ENCODE measurements at regions not wholly inside any gene's neighbourhood (a gene's known extent, or its start where the extent isn't known, plus 50 kb on each side); places are given as distances from the start of the nearest gene placed in this dataset.
A peak's percentile ranks its signal among the peaks of the same experiment; 100 is the strongest.

DNA sequence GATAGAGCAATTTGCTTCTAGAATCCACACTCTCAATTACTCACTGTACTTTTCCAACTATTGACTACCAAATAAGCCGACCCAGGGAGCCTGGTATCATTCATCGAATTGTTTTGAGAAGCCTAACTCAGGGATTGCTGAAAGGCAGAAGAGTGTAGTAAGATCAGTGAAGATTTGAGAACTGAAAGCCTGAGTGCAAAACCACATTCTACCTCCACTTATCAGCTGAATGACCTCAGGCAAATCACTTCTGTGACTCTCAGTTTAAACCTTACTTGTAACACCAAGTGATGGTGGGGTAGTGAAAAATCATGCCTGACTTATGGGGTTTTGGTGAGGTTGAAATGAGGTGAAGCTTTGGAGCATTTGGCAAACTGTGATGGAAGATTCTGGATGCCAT, 126.1 kb upstream of the MAX start:
- no peak overlapping the region for H2AFZ ChIP-seq (ENCODE audit: low read depth)
- H3K27ac ChIP-seq (ENCODE audit: low read depth in 2 of 2, low read length in 1 of 2) = peak overlapping the region in 1 of 2 experiments; percentile 97; a peak in 2 of 4 replicates
- peaks cover 15 to 17% of the 10 kb centered on the region in 2 experiments; a peak in 2 of 4 replicates for H3K4me1 ChIP-seq (ENCODE audit: control insufficient read depth in 1 of 2, insufficient read depth in 2 of 2, low read depth in 1 of 2, low read length in 1 of 2)
- no peaks in the 10 kb centered on the region for H4K20me1 ChIP-seq (ENCODE audit: insufficient read depth)
- WGBS (ENCODE audit: low lambda C conversion rate) = 100% methylated on average over 2 of the region's 2 CpGs
- H3K4me2 ChIP-seq = no peak overlapping the region
- no peaks in the 10 kb centered on the region for H3K79me2 ChIP-seq (ENCODE audit: insufficient read depth)
- no peaks in the 10 kb centered on the region for H3K9me2 ChIP-seq
- H3K27me3 ChIP-seq (ENCODE audit: insufficient read depth) = no peaks in the 10 kb centered on the region
- ChIA-PET CTCF (interaction anchor here (0.9 to 1.4 kb wide), 2 partner anchors 65 to 596 kb away, joined by 3 to 5 read pairs; no protein-coding TSS in a partner anchor), POLR2A (no interaction called here)
- no peak overlapping the region for H3K9ac ChIP-seq
- no peaks in the 10 kb centered on the region for H3K9me3 ChIP-seq
- no peak for DNase-seq
- H3F3A ChIP-seq (replicated peaks; ENCODE audit: insufficient read depth) = peaks cover 5% of the 10 kb centered on the region
- H3K4me3 ChIP-seq (ENCODE audit: low read depth in 2 of 2, low read length in 1 of 2) = no peak overlapping the region
- no peak for TF ChIP-seq MEF2A (IDR thresholded peaks at IDR 0.05; ENCODE audit: borderline replicate concordance, low read depth)
- no peak for TF ChIP-seq YY1 (IDR thresholded peaks at IDR 0.05; ENCODE audit: low read depth)
- no peak for TF ChIP-seq EP300 (IDR thresholded peaks at IDR 0.05; ENCODE audit: borderline replicate concordance in 1 of 2, low read depth in 1 of 2, low read length in 1 of 2)
- no peaks in the 10 kb centered on the region for H3K36me3 ChIP-seq (replicated peaks in 1 of 2; ENCODE audit: control insufficient read depth in 1 of 2, insufficient read depth in 2 of 2, low read length in 1 of 2)

DNA sequence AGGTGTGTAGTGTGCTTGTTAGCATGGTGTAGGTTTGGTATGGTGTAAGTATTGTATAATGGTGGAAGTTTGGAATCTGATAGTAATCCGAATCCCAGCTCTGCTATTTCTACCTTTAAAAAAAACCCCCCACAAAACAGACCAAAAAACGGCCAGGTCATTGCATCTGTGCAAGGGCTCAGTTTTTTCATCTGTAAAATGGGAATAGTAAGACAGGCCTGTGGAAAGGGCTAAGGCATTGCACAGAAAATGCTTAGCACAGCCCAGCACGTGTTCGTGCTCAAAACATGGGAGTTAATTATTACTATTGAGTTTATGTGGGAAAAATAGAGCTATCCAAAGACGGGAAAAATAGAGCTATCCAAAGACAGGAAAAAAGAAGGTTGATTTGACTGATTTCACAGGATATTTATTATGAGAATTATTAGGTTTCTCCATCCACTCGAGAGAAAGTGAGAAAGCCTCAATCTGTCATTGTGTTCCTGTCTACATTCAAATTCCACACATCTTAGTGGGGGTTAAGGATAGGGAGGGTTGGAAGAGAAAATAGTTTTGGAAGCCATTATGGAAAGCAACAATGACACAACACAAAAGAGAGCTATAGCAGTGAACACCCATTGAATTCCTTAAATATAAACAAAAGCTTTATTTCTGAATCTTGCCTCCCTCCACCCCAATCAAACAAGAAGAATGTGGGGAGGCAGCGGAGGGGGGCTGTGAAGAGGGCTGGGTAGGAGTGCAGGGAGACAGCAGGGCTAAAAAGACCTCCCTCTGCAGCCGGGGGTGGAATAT, 126.8 kb upstream of the MAX start:
- Histone ChIP-seq H4K20me1 (ENCODE audit: insufficient read depth) (no peaks in the 10 kb centered on the region), H3K36me3 (replicated peaks in 1 of 2; ENCODE audit: control insufficient read depth in 1 of 2, insufficient read depth in 2 of 2, low read length in 1 of 2) (no peaks in the 10 kb centered on the region), H3K27ac (ENCODE audit: low read depth in 2 of 2, low read length in 1 of 2) (peak overlapping the region; percentile 83 to 97), H3F3A (replicated peaks; ENCODE audit: insufficient read depth) (peaks cover 5% of the 10 kb centered on the region), H3K9me2 (no peaks in the 10 kb centered on the region), H3K79me2 (ENCODE audit: insufficient read depth) (no peaks in the 10 kb centered on the region), H3K4me1 (ENCODE audit: control insufficient read depth in 1 of 2, insufficient read depth in 2 of 2, low read depth in 1 of 2, low read length in 1 of 2) (peaks cover 15 to 17% of the 10 kb centered on the region in 2 experiments; a peak in 2 of 4 replicates), H2AFZ (ENCODE audit: low read depth) (peak overlapping the region; percentile 100), H3K4me3 (ENCODE audit: low read depth in 2 of 2, low read length in 1 of 2) (no peak overlapping the region), H3K27me3 (ENCODE audit: insufficient read depth) (no peaks in the 10 kb centered on the region), H3K9ac (peak overlapping the region; percentile 74), H3K4me2 (peak overlapping the region; percentile 76), H3K9me3 (no peaks in the 10 kb centered on the region)
- no peak for DNase-seq
- no peak for TF ChIP-seq POLR2AphosphoS5 (IDR thresholded peaks at IDR 0.05; ENCODE audit: low read depth, low read length)
- no peak for TF ChIP-seq NFIC (IDR thresholded peaks at IDR 0.05; ENCODE audit: borderline replicate concordance)
- no peak for TF ChIP-seq RCOR1 (IDR thresholded peaks at IDR 0.05; ENCODE audit: low read length)
- TF ChIP-seq, protein P1, sequence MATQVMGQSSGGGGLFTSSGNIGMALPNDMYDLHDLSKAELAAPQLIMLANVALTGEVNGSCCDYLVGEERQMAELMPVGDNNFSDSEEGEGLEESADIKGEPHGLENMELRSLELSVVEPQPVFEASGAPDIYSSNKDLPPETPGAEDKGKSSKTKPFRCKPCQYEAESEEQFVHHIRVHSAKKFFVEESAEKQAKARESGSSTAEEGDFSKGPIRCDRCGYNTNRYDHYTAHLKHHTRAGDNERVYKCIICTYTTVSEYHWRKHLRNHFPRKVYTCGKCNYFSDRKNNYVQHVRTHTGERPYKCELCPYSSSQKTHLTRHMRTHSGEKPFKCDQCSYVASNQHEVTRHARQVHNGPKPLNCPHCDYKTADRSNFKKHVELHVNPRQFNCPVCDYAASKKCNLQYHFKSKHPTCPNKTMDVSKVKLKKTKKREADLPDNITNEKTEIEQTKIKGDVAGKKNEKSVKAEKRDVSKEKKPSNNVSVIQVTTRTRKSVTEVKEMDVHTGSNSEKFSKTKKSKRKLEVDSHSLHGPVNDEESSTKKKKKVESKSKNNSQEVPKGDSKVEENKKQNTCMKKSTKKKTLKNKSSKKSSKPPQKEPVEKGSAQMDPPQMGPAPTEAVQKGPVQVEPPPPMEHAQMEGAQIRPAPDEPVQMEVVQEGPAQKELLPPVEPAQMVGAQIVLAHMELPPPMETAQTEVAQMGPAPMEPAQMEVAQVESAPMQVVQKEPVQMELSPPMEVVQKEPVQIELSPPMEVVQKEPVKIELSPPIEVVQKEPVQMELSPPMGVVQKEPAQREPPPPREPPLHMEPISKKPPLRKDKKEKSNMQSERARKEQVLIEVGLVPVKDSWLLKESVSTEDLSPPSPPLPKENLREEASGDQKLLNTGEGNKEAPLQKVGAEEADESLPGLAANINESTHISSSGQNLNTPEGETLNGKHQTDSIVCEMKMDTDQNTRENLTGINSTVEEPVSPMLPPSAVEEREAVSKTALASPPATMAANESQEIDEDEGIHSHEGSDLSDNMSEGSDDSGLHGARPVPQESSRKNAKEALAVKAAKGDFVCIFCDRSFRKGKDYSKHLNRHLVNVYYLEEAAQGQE (IDR thresholded peaks at IDR 0.05; ENCODE audit: low read depth, low read length) = no peak
- TF ChIP-seq SIN3A (IDR thresholded peaks at IDR 0.05; ENCODE audit: borderline replicate concordance, low read depth, low read length) = no peak
- TF ChIP-seq MEF2A (IDR thresholded peaks at IDR 0.05; ENCODE audit: borderline replicate concordance, low read depth) = no peak
- TF ChIP-seq ELF1 (IDR thresholded peaks at IDR 0.05) = no peak
- TF ChIP-seq JUND (IDR thresholded peaks at IDR 0.05) = no peak
- ChIA-PET POLR2A (no interaction called here), CTCF (interaction anchor here (0.9 to 1.4 kb wide), 2 partner anchors 66 to 595 kb away, joined by 3 to 5 read pairs; no protein-coding TSS in a partner anchor)
- WGBS (ENCODE audit: low lambda C conversion rate) = 83% methylated on average over 8 of the region's 8 CpGs

All from SK-N-SH (cell line).